OCI-LY7 (cell line): ENCODE measurements at regions not wholly inside any gene's neighbourhood (a gene's known extent, or its start where the extent isn't known, plus 50 kb on each side); places are given as distances from the start of the nearest gene placed in this dataset.
A peak's percentile ranks its signal among the peaks of the same experiment; 100 is the strongest.
"Not testable (repeated sequence)": the region's sequence is repeated elsewhere in the genome, so short reads cannot be mapped to it uniquely, and the experiment has no call there.

ENCODE experiments used
- BruUV-seq: library from RNA; stranded (reverse); fragments of 400-500 nt; replicated peaks from 2 replicates; lab custom pipeline; 2021; lab: Mats Ljungman, UMichigan
- CTCF ChIA-PET: fragments of 300-600 bp; sonication (Branson Sonifier 250); formaldehyde crosslinking; loops from one replicate; lab custom pipeline; 2022; ENCODE audit warnings: antibody characterized with exemption; ENCODE audit not compliant: unreplicated experiment; lab: Charles Lee
- POLR2A ChIA-PET: fragments of 300-600 bp; sonication (Branson Sonifier 250); formaldehyde crosslinking; loops from one replicate; lab custom pipeline; 2022; ENCODE audit warnings: antibody characterized with exemption; lab: Charles Lee
- DNase-seq: peaks from one replicate; pipeline ENCODE4 v3.0.0-alpha.2; 2015; ENCODE audit warnings: low spot score
- H2AFZ ChIP-seq: fragments of 200-600 bp; sonication (generic), shearing (Covaris generic); 2 replicates; pipeline ENCODE4 v1.6.1; 2014; ENCODE audit warnings: mild to moderate bottlenecking, antibody characterized with exemption, low read length, moderate library complexity
- H3K27ac ChIP-seq: fragments of 200-600 bp; sonication (generic); 2 replicates; pipeline ENCODE4 v1.5.1; 2014; ENCODE audit warnings: mixed run types, low read depth, mild to moderate bottlenecking, moderate library complexity, low read length, inconsistent platforms; ENCODE audit not compliant: poor library complexity, severe bottlenecking
- H3K36me3 ChIP-seq: fragments of 200-600 bp; sonication (generic); 2 replicates; pipeline ENCODE4 v1.6.1; 2014; ENCODE audit warnings: mild to moderate bottlenecking, antibody characterized with exemption, low read length, moderate library complexity, mixed read lengths; ENCODE audit not compliant: insufficient read depth
- H3K4me1 ChIP-seq: fragments of 200-600 bp; sonication (generic); 2 replicates; pipeline ENCODE4 v1.5.1; 2014; ENCODE audit warnings: mild to moderate bottlenecking, low read length; ENCODE audit not compliant: insufficient read depth, poor library complexity, severe bottlenecking
- H3K4me2 ChIP-seq: fragments of 200-600 bp; sonication (generic); 2 replicates; pipeline ENCODE4 v1.6.1; 2014; ENCODE audit warnings: mild to moderate bottlenecking, low read length
- H3K4me3 ChIP-seq: fragments of 200-600 bp; sonication (generic); 2 replicates; pipeline ENCODE4 v1.5.1; 2014; ENCODE audit warnings: mild to moderate bottlenecking, low read depth, low read length; ENCODE audit not compliant: poor library complexity, severe bottlenecking
- H3K79me2 ChIP-seq: fragments of 200-600 bp; sonication (generic); 2 replicates; pipeline ENCODE4 v1.6.1; 2016; ENCODE audit warnings: low read depth, mild to moderate bottlenecking, low read length, moderate library complexity, mixed read lengths; ENCODE audit not compliant: insufficient read depth
- H3K9me2 ChIP-seq: fragments of 200-600 bp; sonication (generic); 2 replicates; pipeline ENCODE4 v1.6.1; 2016; ENCODE audit warnings: mild to moderate bottlenecking, low read length, mixed read lengths; ENCODE audit not compliant: insufficient read depth
- H3K9me3 ChIP-seq: fragments of 200-600 bp; sonication (generic); 2 replicates; pipeline ENCODE4 v1.6.1; 2014; ENCODE audit warnings: mild to moderate bottlenecking, mixed run types, low read length, mixed read lengths
- H4K20me1 ChIP-seq: fragments of 200-600 bp; sonication (generic); 2 replicates; pipeline ENCODE4 v1.6.1; 2014; ENCODE audit warnings: mild to moderate bottlenecking, antibody characterized with exemption, low read length, moderate library complexity, mixed read lengths; ENCODE audit not compliant: insufficient read depth
- EZH2phosphoT487 ChIP-seq: fragments of 200-600 bp; sonication (generic); IDR thresholded peaks from 2 replicates; pipeline ENCODE4 v1.6.1; 2018; ENCODE audit warnings: low read depth, borderline replicate concordance, mild to moderate bottlenecking, mixed run types, antibody characterized with exemption, low read length, moderate library complexity, mixed read lengths
- intact Hi-C: fragments of 100-400 bp; cut with micrococcal nuclease; formaldehyde crosslinking; loops from one replicate; pipeline ENCODE4 v1.10.0; 2022; ENCODE audit not compliant: unreplicated experiment
- TF ChIP-seq, protein P1 (sequence below): fragments of 200-600 bp; sonication (generic); conservative IDR thresholded peaks from 2 replicates; pipeline ENCODE4 v1.5.1; 2014; ENCODE audit warnings: mild to moderate bottlenecking, antibody characterized with exemption, low read length, moderate library complexity, mixed read lengths

DNA sequence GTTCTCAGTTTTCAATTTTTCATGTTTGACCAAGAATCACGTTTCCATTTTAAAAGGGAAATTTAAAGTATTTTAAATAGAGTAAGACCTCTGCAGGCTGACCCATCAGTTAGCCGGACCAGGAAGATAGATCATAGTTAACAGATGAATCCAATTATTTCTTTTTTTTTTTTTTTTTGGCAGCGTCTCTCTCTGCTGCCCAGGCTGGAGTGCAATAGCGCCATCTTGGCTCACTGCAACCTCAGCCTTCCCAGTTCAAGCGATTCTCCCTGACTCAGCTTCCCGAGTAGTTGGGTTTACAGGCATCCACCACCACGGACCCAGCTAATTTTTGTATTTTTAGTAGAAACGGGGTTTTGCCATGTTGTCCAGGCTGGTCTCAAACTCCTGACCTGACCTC is 256.7 kb upstream of the CNR1 start:
- no peak overlapping the region for H3K4me2 ChIP-seq
- H3K27ac ChIP-seq: no peak overlapping the region
- BruUV-seq: no TSS peak
- no peaks in the 10 kb centered on the region for H3K36me3 ChIP-seq
- no peak overlapping the region for H3K4me3 ChIP-seq
- no peak overlapping the region for H2AFZ ChIP-seq
- no peaks in the 10 kb centered on the region for H3K4me1 ChIP-seq
- no peaks in the 10 kb centered on the region for H3K9me3 ChIP-seq
- DNase-seq: no peak
- ChIA-PET POLR2A (no interaction called here), CTCF (no interaction called here)
- intact Hi-C loops: no loop called here
- H3K9me2 ChIP-seq: no peaks in the 10 kb centered on the region
- no peak for TF ChIP-seq EZH2phosphoT487
- TF ChIP-seq, protein P1, sequence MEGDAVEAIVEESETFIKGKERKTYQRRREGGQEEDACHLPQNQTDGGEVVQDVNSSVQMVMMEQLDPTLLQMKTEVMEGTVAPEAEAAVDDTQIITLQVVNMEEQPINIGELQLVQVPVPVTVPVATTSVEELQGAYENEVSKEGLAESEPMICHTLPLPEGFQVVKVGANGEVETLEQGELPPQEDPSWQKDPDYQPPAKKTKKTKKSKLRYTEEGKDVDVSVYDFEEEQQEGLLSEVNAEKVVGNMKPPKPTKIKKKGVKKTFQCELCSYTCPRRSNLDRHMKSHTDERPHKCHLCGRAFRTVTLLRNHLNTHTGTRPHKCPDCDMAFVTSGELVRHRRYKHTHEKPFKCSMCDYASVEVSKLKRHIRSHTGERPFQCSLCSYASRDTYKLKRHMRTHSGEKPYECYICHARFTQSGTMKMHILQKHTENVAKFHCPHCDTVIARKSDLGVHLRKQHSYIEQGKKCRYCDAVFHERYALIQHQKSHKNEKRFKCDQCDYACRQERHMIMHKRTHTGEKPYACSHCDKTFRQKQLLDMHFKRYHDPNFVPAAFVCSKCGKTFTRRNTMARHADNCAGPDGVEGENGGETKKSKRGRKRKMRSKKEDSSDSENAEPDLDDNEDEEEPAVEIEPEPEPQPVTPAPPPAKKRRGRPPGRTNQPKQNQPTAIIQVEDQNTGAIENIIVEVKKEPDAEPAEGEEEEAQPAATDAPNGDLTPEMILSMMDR: peak; percentile 43; the same call in 1 of the 2 replicates
- H4K20me1 ChIP-seq: no peaks in the 10 kb centered on the region
- no peaks in the 10 kb centered on the region for H3K79me2 ChIP-seq

DNA sequence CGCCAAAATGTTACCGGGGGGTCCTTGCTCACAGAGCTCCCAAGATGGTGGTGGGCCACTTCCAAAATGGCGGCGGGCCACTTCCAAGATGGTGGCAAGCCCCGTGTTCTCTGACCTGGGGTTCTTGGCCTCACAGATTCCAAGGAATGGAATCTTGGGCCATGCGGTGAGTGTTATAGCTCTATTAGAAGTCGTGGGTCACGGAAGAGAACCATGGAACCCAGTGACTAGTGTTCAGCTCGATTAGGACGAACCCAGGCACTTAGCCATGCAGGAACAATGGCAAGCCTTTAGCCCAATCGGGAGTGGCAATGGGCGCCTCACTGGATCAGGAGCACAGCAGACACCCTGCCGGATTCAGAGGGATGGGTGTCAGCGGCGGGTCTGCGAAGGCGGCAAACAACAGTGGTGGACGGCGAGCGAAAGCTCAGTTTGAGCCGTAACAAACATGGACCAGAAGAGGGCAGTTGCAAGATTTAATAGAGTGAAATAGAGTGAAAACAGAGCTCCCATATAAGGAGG is 254.9 kb upstream of the CNR1 start:
- DNase-seq, CTCF ChIA-PET, H2AFZ ChIP-seq, H3K4me1 ChIP-seq, intact Hi-C loops, H3K27ac ChIP-seq, H3K4me3 ChIP-seq, H3K4me2 ChIP-seq, H3K36me3 ChIP-seq, H4K20me1 ChIP-seq, POLR2A ChIA-PET, H3K79me2 ChIP-seq, H3K9me3 ChIP-seq, BruUV-seq, H3K9me2 ChIP-seq: not testable (repeated sequence)

DNA sequence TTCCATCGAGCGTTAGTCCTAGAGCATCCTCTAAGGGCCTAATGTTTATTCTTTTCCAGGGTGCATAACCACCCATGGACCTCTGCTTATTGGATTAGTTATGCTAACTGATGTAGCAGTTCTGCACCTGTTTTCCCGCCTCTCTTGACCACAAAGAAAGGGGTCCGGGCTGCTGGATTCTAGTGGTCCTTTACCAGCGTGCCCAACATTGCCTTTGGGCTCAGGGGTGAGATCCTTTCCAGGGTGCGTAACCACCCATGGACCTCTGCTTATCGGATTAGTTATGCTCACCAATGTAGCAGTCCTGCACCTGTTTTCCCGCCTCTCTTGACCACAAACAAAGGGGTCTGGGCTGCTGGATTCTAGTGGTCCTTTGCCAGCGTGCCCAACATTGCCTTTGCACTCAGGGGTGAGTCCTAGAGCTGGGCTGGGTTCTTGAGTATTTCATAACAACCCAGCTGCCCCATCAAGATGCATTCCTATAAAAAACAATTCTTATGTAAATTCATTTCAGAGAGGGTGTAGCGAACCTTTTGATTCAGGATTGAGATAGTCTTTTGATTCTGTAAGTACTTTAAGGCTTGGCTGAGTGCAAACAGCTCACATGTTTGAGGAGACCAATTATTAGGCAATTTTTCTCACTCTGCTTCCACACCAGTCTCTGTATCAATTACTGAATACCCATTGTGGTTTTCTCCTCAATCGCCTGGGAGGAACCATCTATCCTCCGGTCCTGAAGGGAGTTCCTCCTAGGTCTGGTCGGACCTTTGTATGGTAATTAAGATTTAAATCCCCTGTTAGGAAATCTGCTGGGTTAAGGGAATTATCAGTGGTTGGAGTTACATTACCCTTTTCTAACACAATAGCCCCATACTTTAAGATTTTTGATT is 253.0 kb upstream of the CNR1 start:
- CTCF ChIA-PET, intact Hi-C loops, H3K4me3 ChIP-seq, H4K20me1 ChIP-seq, H3K9me2 ChIP-seq, H2AFZ ChIP-seq, H3K4me2 ChIP-seq, H3K27ac ChIP-seq, DNase-seq, H3K36me3 ChIP-seq, H3K79me2 ChIP-seq, BruUV-seq, H3K9me3 ChIP-seq, H3K4me1 ChIP-seq: not testable (repeated sequence)
- POLR2A ChIA-PET: interaction anchor here (0.7 kb wide), 1 partner anchor 922 kb away, joined by 3 read pairs; no protein-coding TSS in a partner anchor

DNA sequence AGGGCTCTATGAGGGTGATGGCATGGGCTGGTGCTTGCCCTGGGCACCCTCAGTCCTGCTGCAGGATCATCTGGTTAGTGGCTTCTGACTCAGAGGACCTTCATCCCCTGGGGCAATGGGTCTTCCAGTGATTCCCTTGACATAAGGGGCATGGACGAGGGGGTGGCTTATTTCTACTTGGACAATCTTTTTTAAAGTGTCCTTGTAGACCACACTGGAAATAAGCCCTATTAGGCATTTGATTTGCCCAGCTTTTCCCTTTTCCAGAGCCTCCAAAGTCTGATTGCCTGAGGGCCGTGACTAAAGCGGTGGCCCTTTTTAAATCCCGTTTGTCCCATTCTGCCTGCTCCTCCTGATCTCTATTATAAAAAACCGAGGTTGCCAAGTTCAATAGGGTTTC is 251.2 kb upstream of the CNR1 start:
- intact Hi-C loops, BruUV-seq, H3K9me2 ChIP-seq, H3K4me2 ChIP-seq, H4K20me1 ChIP-seq, DNase-seq, H3K9me3 ChIP-seq, H3K36me3 ChIP-seq, H3K79me2 ChIP-seq, H3K27ac ChIP-seq, H2AFZ ChIP-seq, POLR2A ChIA-PET, H3K4me3 ChIP-seq, H3K4me1 ChIP-seq, CTCF ChIA-PET: not testable (repeated sequence)
